ENCODE measurements at regions not wholly inside any gene's neighbourhood (a gene's known extent, or its start where the extent isn't known, plus 50 kb on each side); places are given as distances from the start of the nearest gene placed in this dataset.
"Not testable (repeated sequence)": the region's sequence is repeated elsewhere in the genome, so short reads cannot be mapped to it uniquely, and the experiment has no call there.

DNA sequence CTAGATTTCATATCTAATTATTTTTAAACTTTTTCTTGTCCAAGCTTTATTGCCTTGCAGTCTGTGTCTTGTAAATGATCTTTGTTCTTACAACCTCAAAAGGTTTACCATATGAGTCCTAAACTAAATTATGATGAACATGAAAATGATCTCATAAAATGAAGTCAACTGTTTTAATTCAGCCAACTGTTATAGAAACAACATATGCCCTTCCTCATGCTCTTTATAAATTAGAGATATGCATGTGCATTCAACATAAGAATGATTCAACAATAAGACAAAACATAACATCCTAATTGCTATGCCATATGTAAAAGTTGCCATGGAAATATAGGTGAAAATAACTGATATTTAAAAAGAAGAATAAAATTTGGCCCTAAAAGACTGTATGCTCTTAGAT lies 774.4 kb downstream of the LUZP2 start:
- H3K27ac Mint-ChIP-seq, result no peak overlapping the region
- ATAC-seq (no peak), DNase-seq (no peak)
- no peaks in the 10 kb centered on the region for H3K27me3 Mint-ChIP-seq (ENCODE audit: low read depth in 2 of 2)
- Histone ChIP-seq H3K4me1 (ENCODE audit: control insufficient read depth, insufficient read depth, low read length) (no peaks in the 10 kb centered on the region), H3K4me3 (ENCODE audit: low read length) (no peak overlapping the region), H3K27ac (ENCODE audit: low read length) (no peak overlapping the region), H3K36me3 (ENCODE audit: control insufficient read depth, insufficient read depth, low read length) (no peaks in the 10 kb centered on the region), H3K9me3 (ENCODE audit: control insufficient read depth, insufficient read depth, low read length) (no peaks in the 10 kb centered on the region), H3K27me3 (ENCODE audit: control insufficient read depth, insufficient read depth, low read length) (no peaks in the 10 kb centered on the region)
- H3K4me3 Mint-ChIP-seq, result no peak overlapping the region
- H3K9me3 Mint-ChIP-seq, result peaks cover 9 to 10% of the 10 kb centered on the region in 2 donors
- intact Hi-C loops (cut with micrococcal nuclease), result no loop called here
- H3K4me1 Mint-ChIP-seq, result no peaks in the 10 kb centered on the region
- TF ChIP-seq, protein P1, sequence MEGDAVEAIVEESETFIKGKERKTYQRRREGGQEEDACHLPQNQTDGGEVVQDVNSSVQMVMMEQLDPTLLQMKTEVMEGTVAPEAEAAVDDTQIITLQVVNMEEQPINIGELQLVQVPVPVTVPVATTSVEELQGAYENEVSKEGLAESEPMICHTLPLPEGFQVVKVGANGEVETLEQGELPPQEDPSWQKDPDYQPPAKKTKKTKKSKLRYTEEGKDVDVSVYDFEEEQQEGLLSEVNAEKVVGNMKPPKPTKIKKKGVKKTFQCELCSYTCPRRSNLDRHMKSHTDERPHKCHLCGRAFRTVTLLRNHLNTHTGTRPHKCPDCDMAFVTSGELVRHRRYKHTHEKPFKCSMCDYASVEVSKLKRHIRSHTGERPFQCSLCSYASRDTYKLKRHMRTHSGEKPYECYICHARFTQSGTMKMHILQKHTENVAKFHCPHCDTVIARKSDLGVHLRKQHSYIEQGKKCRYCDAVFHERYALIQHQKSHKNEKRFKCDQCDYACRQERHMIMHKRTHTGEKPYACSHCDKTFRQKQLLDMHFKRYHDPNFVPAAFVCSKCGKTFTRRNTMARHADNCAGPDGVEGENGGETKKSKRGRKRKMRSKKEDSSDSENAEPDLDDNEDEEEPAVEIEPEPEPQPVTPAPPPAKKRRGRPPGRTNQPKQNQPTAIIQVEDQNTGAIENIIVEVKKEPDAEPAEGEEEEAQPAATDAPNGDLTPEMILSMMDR (IDR thresholded peaks at IDR 0.05), result no peak
- H3K36me3 Mint-ChIP-seq, result no peaks in the 10 kb centered on the region

DNA sequence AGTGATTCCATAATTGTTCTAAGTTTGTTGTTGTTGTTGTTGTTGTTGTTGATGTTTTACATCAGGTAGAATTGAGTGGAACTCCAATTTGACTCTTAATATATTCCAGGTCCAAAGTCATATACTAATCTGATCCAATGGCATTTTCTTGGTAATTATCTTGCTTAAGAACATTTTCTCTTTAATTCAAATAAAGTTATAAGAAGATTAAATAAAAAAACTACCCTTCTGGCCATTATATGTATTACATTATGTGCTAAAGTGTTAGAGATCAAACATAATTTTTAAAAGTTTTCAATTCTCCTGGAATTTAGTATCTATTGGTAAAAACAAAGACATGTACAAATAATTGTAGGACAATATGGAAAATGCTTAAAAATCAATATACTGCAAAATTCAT lies 775.4 kb downstream of the LUZP2 start:
- Histone ChIP-seq H3K9me3 (ENCODE audit: control insufficient read depth, insufficient read depth, low read length) (no peaks in the 10 kb centered on the region), H3K27ac (ENCODE audit: low read length) (no peak overlapping the region), H3K36me3 (ENCODE audit: control insufficient read depth, insufficient read depth, low read length) (no peaks in the 10 kb centered on the region), H3K27me3 (ENCODE audit: control insufficient read depth, insufficient read depth, low read length) (no peaks in the 10 kb centered on the region), H3K4me3 (ENCODE audit: low read length) (no peak overlapping the region), H3K4me1 (ENCODE audit: control insufficient read depth, insufficient read depth, low read length) (no peaks in the 10 kb centered on the region)
- Mint-ChIP-seq H3K27me3 (ENCODE audit: low read depth in 2 of 2) (no peaks in the 10 kb centered on the region), H3K9me3 (peaks cover 9 to 10% of the 10 kb centered on the region in 2 donors), H3K27ac (no peak overlapping the region), H3K4me3 (no peak overlapping the region), H3K36me3 (no peaks in the 10 kb centered on the region), H3K4me1 (no peaks in the 10 kb centered on the region)
- intact Hi-C loops (cut with micrococcal nuclease), result no loop called here
- DNase-seq (no peak), ATAC-seq (no peak)
- TF ChIP-seq, protein P1 (IDR thresholded peaks at IDR 0.05), result no peak

DNA sequence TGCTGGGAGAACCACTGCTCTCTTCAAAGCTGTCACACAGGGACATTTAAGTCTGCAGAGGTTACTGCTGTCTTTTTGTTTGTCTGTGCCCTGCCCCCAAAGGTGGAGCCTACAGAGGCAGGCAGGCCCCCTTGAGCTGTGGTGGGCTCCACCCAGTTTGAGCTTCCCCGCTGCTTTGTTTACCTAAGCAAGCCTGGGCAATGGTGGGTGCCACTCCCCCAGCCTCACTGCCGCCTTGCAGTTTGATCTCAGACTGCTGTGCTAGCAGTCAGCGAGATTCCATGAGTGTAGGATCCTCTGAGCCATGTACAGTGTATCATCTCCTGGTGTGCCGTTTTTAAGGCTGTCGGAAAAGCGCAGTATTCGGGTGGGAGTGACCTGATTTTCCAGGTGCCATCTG lies 784.0 kb downstream of the LUZP2 start:
- H3K4me1 Mint-ChIP-seq; intact Hi-C loops (cut with micrococcal nuclease); H3K4me1 ChIP-seq (ENCODE audit: control insufficient read depth, insufficient read depth, low read length); H3K27me3 Mint-ChIP-seq (ENCODE audit: low read depth in 2 of 2); H3K4me3 ChIP-seq (ENCODE audit: low read length); ATAC-seq; DNase-seq; H3K27ac ChIP-seq (ENCODE audit: low read length); H3K36me3 Mint-ChIP-seq; H3K27ac Mint-ChIP-seq; H3K9me3 ChIP-seq (ENCODE audit: control insufficient read depth, insufficient read depth, low read length); H3K36me3 ChIP-seq (ENCODE audit: control insufficient read depth, insufficient read depth, low read length); H3K4me3 Mint-ChIP-seq; H3K27me3 ChIP-seq (ENCODE audit: control insufficient read depth, insufficient read depth, low read length): not testable (repeated sequence)
- 78% methylated on average over 7 of the region's 7 CpGs for WGBS (ENCODE audit: insufficient coverage)
- H3K9me3 Mint-ChIP-seq, result peaks cover 13 to 24% of the 10 kb centered on the region in 2 donors

DNA sequence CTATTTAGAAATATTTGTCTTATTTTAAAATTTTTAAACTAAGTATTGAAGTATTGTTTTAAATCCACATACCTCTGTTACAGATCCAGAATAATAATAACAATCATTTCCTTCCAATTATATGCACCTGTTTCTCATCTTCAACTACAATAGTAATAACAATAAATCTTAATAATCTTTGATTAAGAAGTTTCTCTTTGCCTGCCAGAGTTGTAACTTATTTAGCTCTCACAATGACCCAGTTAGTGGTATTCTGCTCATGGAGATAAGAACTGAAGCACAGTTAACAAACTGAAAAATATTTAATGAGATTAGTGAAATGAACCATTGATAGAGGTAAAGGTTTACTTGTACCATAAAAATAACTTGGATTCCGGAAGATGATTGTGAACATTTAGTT lies 796.3 kb downstream of the LUZP2 start:
- H3K36me3 ChIP-seq (ENCODE audit: control insufficient read depth, insufficient read depth, low read length), result no peaks in the 10 kb centered on the region
- H3K4me1 Mint-ChIP-seq, result no peaks in the 10 kb centered on the region
- 83% methylated on average over 1 of the region's 1 CpG for WGBS (ENCODE audit: insufficient coverage)
- intact Hi-C loops (cut with micrococcal nuclease), result no loop called here
- no peak overlapping the region for H3K4me3 Mint-ChIP-seq
- H3K4me3 ChIP-seq (ENCODE audit: low read length), result no peak overlapping the region
- H3K27ac Mint-ChIP-seq, result no peak overlapping the region
- TF ChIP-seq, protein P1 (IDR thresholded peaks at IDR 0.05), result no peak
- H3K36me3 Mint-ChIP-seq, result no peaks in the 10 kb centered on the region
- H3K4me1 ChIP-seq (ENCODE audit: control insufficient read depth, insufficient read depth, low read length), result no peaks in the 10 kb centered on the region
- H3K9me3 ChIP-seq (ENCODE audit: control insufficient read depth, insufficient read depth, low read length), result no peaks in the 10 kb centered on the region
- H3K27me3 Mint-ChIP-seq (ENCODE audit: low read depth in 2 of 2), result no peaks in the 10 kb centered on the region
- ATAC-seq, result no peak
- peaks cover 14 to 15% of the 10 kb centered on the region in 2 donors for H3K9me3 Mint-ChIP-seq
- H3K27ac ChIP-seq (ENCODE audit: low read length), result no peak overlapping the region
- DNase-seq, result no peak
- H3K27me3 ChIP-seq (ENCODE audit: control insufficient read depth, insufficient read depth, low read length), result no peaks in the 10 kb centered on the region

All from natural killer cell (primary cell).